HG03378 (cell line): ENCODE measurements at regions not wholly inside any gene's neighbourhood (a gene's known extent, or its start where the extent isn't known, plus 50 kb on each side); places are given as distances from the start of the nearest gene placed in this dataset.

Experiments used
- ATAC-seq: cut with Tn5 transposase; IDR thresholded peaks from one replicate; pipeline ENCODE4 v1.9.1; 2021; ENCODE audit warnings: mild to moderate bottlenecking, moderate library complexity; ENCODE audit not compliant: unreplicated experiment

GRCh38 chr15:62756326-62756994 is 286.1 kb upstream of the TPM1 start:
- no peak for ATAC-seq

DNA sequence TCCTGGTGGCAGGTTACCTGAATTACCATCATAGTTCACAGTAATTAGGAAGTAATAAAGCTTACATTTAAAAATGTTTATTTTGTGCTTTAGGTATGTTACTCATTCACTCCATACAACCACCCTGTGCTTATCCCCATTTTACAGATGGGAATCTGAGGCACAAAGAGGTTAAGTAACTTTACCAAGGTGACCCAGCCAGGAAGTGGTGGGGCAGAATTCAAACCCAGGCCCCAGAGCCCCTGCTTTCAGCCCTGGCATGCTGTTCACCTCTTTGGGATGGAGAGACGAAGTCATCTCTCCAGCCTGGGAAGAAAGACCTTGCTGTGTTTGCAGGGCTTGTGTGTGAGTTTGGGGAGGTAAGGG is 285.6 kb upstream of the TPM1 start:
- no peak for ATAC-seq

GRCh38 chr15:62757535-62757934 is 285.0 kb upstream of the TPM1 start:
- ATAC-seq = no peak

DNA sequence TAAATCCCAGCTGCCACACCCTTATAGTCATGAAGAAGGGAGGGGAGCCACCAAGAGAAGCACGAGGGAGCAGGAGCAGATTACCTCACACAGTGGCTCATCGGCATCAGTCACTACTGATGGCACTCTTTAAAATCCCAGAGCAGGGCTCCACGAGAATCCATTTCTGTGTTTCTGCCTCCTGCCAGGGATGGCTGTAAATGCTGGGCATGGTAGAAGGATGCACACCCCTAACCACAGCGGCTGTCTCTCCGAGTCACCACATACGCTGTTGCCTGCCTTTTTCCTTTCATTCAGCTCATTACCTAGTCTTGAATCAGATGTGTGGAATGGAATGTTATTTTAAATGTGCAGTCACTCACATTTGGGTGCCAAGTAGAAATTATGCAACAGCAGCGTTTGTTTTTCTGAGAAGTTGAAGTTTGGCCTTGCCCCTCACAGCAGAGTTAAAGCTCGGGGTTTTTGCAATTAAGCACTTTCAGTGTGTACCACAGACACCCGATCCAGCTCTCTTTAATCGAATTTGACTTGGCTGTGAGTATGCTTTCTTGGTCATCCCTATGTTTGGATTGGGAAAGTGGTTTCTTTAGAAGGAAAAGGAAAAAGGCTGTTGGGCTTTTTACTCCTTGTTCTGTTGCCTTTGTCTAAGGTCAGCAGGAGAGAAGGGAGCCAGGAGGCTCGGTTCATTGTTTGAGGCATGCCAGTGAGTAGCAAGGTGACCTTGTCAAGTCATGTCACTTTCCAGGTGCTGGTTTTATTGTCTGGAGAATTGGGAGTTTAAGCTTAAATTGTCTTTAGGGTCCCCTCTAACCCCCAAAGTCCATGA is 284.2 kb upstream of the TPM1 start:
- ATAC-seq = no peak

GRCh38 chr15:62758952-62759349 is 283.6 kb upstream of the TPM1 start:
- ATAC-seq = no peak

DNA sequence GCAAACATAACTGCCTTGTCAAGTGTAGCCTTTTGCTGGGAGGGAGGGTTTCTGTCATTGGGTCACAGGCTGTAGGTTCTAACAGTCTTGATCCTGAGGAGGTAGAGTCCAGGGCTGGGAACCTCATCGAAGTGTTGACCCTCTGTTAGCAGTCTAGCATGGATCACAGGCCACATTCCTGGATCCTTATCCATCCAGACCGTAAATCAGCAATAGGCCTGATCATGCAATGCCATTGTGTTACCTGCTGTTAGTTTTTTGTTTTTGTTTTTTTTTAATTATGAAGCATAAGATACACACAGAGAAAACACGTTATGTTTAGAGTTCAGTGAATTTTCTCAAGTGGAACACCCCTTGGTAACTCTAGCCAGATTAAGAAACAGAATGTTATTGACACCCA is 282.0 kb upstream of the TPM1 start:
- ATAC-seq = no peak

- no peak for ATAC-seq
Observed at GRCh38 chr15:62765916-62766315, 276.6 kb upstream of the TPM1 start.

DNA sequence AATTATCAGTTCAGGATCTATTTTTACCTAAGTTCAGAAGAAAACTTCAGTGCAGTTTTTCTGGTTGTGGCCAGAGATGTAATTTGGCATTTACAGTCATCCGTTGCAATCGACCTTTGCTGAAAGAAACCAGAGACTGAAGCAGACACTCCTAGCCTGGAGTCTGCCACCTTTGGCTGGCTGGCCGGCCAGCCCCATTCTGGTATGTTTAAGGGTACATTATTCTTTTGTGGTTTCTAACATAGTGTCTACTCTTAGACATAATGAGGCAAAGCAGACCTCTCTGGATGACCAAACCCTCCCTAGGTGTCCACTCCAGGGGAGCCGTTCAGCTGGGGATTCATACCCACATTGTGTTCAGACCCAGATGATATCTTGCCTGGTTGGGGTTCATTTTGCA is 275.9 kb upstream of the TPM1 start:
- no peak for ATAC-seq

GRCh38 chr15:62769604-62770003 is 272.9 kb upstream of the TPM1 start:
- ATAC-seq = no peak

DNA sequence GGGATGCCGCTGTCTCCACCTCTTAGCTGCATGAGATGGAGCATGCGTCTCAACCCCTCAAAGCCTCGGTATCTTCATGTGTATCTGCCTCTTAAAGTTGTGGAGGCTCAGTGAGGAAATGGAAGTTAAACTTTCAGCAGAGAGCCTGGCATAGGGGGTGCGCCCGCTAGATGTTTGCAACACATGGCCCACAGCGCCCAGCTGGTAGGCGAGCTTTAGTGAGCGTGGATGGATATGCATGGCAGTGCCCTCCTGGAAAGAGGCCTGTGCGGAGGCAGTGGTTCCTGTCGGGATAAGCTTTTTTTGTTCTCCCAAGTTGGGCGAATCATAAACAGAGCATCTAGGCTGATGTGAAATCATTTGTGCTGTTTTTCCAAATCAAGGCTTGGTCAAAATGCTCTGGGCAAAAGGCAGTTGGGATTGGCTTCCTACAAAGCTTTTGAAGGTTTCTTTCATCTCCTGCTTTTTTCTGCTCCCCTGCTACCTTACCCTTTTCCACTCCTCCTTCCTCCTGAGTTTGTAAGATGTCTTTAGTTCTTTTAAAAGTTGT is 272.4 kb upstream of the TPM1 start:
- no peak for ATAC-seq

DNA sequence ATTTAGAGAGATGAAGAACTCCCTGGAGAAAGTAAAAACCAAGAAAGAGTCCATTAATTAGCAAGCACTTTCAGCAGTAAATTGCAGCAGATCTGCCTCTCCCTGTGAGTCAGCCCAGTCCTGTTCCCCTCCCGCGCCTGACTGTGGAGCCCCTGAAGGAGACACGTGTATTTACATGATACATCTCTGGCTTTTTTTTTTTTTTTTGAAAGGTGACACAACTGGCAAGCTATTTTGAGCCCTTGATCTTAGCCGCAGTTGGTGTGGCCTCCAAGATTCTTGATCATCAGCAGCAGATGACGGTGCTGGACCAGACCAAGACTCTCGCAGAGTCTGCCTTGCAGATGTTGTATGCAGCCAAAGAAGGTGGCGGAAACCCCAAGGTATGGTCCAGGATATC is 271.8 kb upstream of the TPM1 start:
- ATAC-seq = no peak

DNA sequence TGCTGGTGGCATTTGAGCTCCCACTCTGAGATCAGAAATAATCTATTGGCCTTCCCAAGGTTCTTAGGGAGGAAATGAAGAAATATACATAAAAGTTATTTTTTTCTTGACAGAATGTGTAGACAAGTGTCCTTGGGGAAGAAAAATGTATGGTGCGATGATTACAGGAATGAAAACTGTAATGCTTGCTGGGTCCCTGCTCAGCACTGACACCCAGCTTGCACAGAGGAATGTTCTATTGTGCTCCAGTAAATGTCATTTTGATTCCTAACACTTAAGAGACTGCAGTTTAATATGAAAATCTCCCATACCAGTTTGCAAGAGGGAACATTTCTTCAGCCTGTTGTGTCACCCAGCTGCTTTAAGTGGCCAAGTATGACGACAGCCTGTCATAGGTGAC is 271.3 kb upstream of the TPM1 start:
- ATAC-seq = no peak

DNA sequence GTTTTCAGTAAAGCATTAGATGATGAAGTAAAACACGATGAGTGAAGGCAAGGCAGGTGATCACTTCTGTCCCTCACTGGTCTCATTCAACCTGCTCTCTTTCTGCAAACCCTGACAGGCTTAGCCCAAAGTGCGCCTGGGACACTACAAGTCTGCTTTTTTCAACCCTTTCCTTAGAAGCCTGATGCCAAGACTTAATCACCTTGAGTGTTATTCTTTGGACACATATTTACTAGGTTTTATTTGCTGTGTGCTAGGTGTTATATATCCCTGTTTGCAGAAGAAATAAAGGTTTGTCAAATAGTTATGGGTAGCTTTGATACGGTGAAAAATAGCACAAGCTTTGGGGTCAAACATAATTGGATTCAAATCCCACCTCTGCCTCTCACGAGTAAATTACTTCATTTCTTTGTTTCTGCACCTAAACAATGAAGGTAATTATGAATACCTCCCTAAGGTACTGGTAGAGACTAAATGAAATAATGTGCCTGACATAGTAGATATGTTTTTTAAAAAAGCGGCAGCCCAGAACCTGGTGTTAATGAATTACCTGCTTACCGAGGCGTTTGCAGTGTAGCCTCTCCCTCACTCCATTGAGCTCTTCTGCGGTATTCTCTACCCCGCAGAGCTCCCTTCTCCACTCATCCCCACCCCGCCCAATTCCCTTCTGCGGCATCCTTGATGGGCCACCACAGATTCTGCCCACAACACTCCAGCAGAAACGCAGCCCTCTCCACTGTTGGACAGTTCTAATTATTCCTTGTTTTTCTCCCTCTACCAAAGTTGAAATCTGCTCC is 269.0 kb upstream of the TPM1 start:
- no peak for ATAC-seq

GRCh38 chr15:62775932-62776331 is 266.6 kb upstream of the TPM1 start:
- ATAC-seq = no peak

DNA sequence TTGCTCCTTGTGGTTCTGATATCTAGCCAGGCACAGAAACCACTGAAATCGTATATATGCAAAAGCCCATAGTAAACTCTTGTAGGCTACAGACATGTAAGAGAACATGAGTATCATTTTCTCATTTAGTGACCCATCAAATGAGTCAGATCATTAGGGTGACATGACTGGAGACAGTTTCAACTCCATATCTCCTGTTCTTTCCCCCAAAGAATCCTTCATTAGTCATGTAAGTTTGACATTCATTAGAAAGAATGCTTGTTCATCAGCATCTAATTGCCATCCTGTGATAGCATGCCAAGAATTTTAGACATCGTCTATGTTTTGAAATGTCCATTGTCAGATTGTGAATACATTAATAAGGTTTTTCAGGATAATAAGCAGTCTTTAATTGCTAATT is 264.9 kb upstream of the TPM1 start:
- no peak for ATAC-seq

DNA sequence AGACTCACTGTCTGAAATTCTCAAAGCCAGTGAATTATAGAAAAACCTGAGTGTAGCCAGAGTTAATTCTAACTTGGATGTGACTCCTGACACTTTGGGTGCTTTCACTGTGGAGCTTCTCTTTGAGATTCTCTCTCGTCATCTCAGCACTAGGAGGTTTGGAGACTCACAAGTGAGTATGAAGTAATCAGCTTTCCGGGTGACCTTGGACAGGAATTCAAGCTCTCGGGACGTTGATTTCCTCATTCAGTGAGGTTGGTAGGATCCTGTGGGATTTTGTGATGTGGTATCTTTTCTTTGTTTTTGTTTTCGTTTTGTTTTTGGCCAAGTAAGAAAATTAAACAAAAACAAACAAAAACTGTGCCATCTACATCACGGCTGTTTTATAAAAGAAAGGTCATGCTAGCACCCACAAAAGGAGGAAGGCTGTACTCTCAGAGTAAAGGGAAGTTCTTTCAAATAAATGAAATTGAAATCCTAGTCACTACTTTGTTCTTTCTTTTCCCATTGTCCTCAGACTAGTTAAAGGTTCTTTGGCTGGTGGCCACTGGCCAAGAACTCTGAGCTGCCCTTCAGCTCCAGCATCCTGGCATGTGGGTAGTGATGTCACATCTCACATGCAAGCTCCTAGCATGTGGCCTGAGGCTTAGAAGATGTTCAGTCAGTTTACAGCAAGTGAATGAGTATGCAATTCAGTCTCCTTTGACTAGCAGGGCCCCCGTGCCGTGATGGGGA is 263.3 kb upstream of the TPM1 start:
- ATAC-seq = no peak

DNA sequence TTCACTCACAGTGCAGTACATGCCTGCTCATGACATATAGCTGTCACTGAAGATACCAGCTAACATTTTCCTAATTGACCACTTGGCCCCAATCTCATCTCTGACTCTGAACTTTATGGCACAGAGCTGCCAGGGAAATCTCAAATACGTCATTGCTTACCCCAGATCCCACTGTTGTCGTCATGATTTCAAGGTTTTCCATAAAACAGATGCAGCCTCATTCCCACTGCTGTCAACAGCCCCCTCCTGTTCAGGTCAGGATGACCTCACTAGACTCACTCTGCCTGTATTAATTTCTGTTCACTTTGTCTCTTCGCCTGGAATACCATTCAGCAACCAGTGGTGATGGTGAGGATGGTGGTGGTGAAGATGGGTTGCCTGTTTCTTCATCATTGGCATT is 262.6 kb upstream of the TPM1 start:
- ATAC-seq = no peak

DNA sequence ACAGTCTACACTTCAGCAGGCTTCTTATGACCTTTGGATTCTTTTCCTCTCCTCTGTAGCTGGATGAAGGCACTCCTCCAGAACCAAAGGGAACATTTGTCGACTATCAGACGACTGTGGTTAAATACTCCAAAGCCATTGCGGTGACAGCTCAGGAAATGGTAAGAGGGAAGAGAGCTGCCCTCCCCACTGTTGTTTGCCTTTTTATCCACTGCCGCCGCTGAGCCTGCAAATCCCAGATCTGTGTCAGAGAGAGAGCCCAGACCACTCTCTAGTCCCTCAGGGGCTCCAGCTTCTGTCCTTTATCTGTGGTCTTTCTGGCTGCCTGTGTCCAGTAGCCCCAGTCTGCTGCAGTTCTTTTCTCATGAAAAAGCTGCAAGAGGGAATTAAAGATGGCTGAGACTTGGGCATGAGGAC is 261.5 kb upstream of the TPM1 start:
- no peak for ATAC-seq

- ATAC-seq = no peak
Observed at GRCh38 chr15:62782071-62782841, 260.3 kb upstream of the TPM1 start.

DNA sequence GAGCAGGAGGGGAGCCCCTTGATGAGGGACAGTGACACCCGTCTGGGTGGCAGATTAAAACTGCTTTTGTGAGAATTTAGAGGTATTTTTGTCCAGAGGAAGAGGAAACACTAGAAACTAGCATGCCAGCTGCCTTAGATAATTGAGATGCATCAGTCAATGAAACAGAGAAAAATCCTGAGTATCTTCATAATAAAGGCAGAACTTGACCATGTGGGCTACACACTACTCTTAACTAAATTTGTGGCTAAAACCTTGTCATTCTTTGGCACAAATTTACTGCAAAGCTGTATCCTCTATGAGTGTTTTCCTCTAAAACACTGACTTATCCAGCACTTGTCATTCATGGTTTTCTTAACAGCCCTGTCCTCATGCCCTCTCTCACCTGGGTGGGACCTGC is 259.7 kb upstream of the TPM1 start:
- ATAC-seq = no peak
